SK-N-SH treated with all-trans-retinoic acid at 6 μM for 48 hours (cell line): ENCODE measurements at regions not wholly inside any gene's neighbourhood (a gene's known extent, or its start where the extent isn't known, plus 50 kb on each side); places are given as distances from the start of the nearest gene placed in this dataset.

Source experiments
- ATAC-seq: fragments of 200-7000 bp; cut with Tn5 transposase; 3 replicates; pipeline ENCODE4 v1.9.1; 2020; ENCODE audit warnings: mild to moderate bottlenecking, moderate library complexity
- ARNTL ChIP-seq: fragments of 450-650 bp; formaldehyde crosslinking; IDR thresholded peaks from 2 replicates; pipeline ENCODE4 v1.5.0; 2020; ENCODE audit warnings: low read depth, mild to moderate bottlenecking, moderate library complexity, borderline replicate concordance
- BACH2 ChIP-seq: fragments of 250-450 bp; sonication (Bioruptor Pico); IDR thresholded peaks from 2 replicates; pipeline ENCODE4 v1.9.0; 2021; ENCODE audit warnings: mild to moderate bottlenecking, borderline replicate concordance
- CSRNP3 ChIP-seq: fragments of 250-450 bp; sonication (Bioruptor Pico); IDR thresholded peaks from 2 replicates; pipeline ENCODE4 v1.5.1; 2021; ENCODE audit warnings: mild to moderate bottlenecking, moderate library complexity
- ESRRG ChIP-seq: fragments of 250-450 bp; sonication (Bioruptor Pico); IDR thresholded peaks from 2 replicates; pipeline ENCODE4 v1.6.1; 2021; ENCODE audit warnings: mild to moderate bottlenecking
- GLIS3 ChIP-seq: fragments of 250-450 bp; sonication (Bioruptor Pico); IDR thresholded peaks from 2 replicates; pipeline ENCODE4 v1.5.0; 2020; ENCODE audit warnings: mild to moderate bottlenecking, moderate library complexity
- ISL1 ChIP-seq: fragments of 250-450 bp; sonication (Bioruptor Pico); IDR thresholded peaks from 2 replicates; pipeline ENCODE4 v2.1.2; 2022; ENCODE audit warnings: mild to moderate bottlenecking, moderate library complexity
- OSR1 ChIP-seq: fragments of 250-450 bp; sonication (Bioruptor Pico); IDR thresholded peaks from 2 replicates; pipeline ENCODE4 v1.8.0; 2022; ENCODE audit warnings: moderate library complexity, mild to moderate bottlenecking, inconsistent platforms
- PATZ1 ChIP-seq: fragments of 250-450 bp; sonication (Bioruptor Pico); IDR thresholded peaks from 2 replicates; pipeline ENCODE4 v1.8.0; 2020; ENCODE audit warnings: mild to moderate bottlenecking, moderate library complexity, borderline replicate concordance
- POU6F1 ChIP-seq: fragments of 250-450 bp; sonication (Bioruptor Pico); IDR thresholded peaks from 2 replicates; pipeline ENCODE4 v1.8.0; 2021; ENCODE audit warnings: low read depth, mild to moderate bottlenecking, moderate library complexity, borderline replicate concordance
- PPARA ChIP-seq: fragments of 250-450 bp; sonication (Bioruptor Pico); IDR thresholded peaks from 2 replicates; pipeline ENCODE4 v1.5.0; 2020; ENCODE audit warnings: mild to moderate bottlenecking, borderline replicate concordance
- RARB ChIP-seq: fragments of 250-450 bp; sonication (Bioruptor Pico); IDR thresholded peaks from 2 replicates; pipeline ENCODE4 v1.8.0; 2021; ENCODE audit warnings: mild to moderate bottlenecking, moderate library complexity
- SNAI2 ChIP-seq: fragments of 250-450 bp; sonication (Bioruptor Pico); IDR thresholded peaks from 2 replicates; pipeline ENCODE4 v1.5.0; 2020; ENCODE audit warnings: mild to moderate bottlenecking, moderate library complexity
- TCF4 ChIP-seq: fragments of 250-450 bp; sonication (Bioruptor Pico); IDR thresholded peaks from 2 replicates; pipeline ENCODE4 v1.8.0; 2021; ENCODE audit warnings: mild to moderate bottlenecking, moderate library complexity, borderline replicate concordance
- TOX ChIP-seq: fragments of 250-450 bp; sonication (Bioruptor Pico); IDR thresholded peaks from 2 replicates; pipeline ENCODE4 v1.8.0; 2021; ENCODE audit warnings: mild to moderate bottlenecking, moderate library complexity, borderline replicate concordance
- ZC3H10 ChIP-seq: fragments of 250-450 bp; sonication (Bioruptor Pico); IDR thresholded peaks from 2 replicates; pipeline ENCODE4 v1.5.1; 2021; ENCODE audit warnings: mild to moderate bottlenecking, moderate library complexity
- ZFP30 ChIP-seq: fragments of 450-650 bp; formaldehyde crosslinking; IDR thresholded peaks from 2 replicates; pipeline ENCODE4 v1.5.0; 2022; ENCODE audit warnings: mild to moderate bottlenecking, moderate library complexity
- ZNF565 ChIP-seq: fragments of 450-650 bp; formaldehyde crosslinking; conservative IDR thresholded peaks from 2 replicates; pipeline ENCODE4 v1.5.0; 2020; ENCODE audit warnings: low read depth, mild to moderate bottlenecking, moderate library complexity
- ZNF70 ChIP-seq: fragments of 450-650 bp; formaldehyde crosslinking; IDR thresholded peaks from 2 replicates; pipeline ENCODE4 v1.5.0; 2020; ENCODE audit warnings: mild to moderate bottlenecking, moderate library complexity
- ZNF8 ChIP-seq: fragments of 450-650 bp; formaldehyde crosslinking; IDR thresholded peaks from 2 replicates; pipeline ENCODE4 v1.5.0; 2020; ENCODE audit warnings: mild to moderate bottlenecking, moderate library complexity
- TF ChIP-seq, protein P1 (sequence below): fragments of 250-450 bp; sonication (Bioruptor Pico); IDR thresholded peaks from 2 replicates; pipeline ENCODE4 v1.5.0; 2020; ENCODE audit warnings: mild to moderate bottlenecking, moderate library complexity
- TF ChIP-seq, protein P2 (sequence below): fragments of 250-450 bp; sonication (Bioruptor Pico); IDR thresholded peaks from 2 replicates; pipeline ENCODE4 v1.5.1; 2020; ENCODE audit warnings: low read depth, mild to moderate bottlenecking, moderate library complexity

- ATAC-seq: no peak
- TF ChIP-seq RARB (CRISPR knock-in tag) (no peak), TOX (CRISPR knock-in tag) (no peak), SNAI2 (no peak), ZNF70 (CRISPR knock-in tag) (no peak), ESRRG (CRISPR knock-in tag) (no peak), ZFP30 (no peak), POU6F1 (CRISPR knock-in tag) (no peak), PATZ1 (CRISPR knock-in tag) (no peak), ARNTL (no peak), ZC3H10 (CRISPR knock-in tag) (no peak), TCF4 (no peak), BACH2 (CRISPR knock-in tag) (no peak), ZNF8 (no peak), PPARA (CRISPR knock-in tag) (no peak), OSR1 (CRISPR knock-in tag) (no peak), GLIS3 (CRISPR knock-in tag) (no peak)
- TF ChIP-seq, protein P1, sequence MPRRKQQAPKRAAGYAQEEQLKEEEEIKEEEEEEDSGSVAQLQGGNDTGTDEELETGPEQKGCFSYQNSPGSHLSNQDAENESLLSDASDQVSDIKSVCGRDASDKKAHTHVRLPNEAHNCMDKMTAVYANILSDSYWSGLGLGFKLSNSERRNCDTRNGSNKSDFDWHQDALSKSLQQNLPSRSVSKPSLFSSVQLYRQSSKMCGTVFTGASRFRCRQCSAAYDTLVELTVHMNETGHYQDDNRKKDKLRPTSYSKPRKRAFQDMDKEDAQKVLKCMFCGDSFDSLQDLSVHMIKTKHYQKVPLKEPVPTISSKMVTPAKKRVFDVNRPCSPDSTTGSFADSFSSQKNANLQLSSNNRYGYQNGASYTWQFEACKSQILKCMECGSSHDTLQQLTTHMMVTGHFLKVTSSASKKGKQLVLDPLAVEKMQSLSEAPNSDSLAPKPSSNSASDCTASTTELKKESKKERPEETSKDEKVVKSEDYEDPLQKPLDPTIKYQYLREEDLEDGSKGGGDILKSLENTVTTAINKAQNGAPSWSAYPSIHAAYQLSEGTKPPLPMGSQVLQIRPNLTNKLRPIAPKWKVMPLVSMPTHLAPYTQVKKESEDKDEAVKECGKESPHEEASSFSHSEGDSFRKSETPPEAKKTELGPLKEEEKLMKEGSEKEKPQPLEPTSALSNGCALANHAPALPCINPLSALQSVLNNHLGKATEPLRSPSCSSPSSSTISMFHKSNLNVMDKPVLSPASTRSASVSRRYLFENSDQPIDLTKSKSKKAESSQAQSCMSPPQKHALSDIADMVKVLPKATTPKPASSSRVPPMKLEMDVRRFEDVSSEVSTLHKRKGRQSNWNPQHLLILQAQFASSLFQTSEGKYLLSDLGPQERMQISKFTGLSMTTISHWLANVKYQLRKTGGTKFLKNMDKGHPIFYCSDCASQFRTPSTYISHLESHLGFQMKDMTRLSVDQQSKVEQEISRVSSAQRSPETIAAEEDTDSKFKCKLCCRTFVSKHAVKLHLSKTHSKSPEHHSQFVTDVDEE: no peak
- TF ChIP-seq, protein P2, sequence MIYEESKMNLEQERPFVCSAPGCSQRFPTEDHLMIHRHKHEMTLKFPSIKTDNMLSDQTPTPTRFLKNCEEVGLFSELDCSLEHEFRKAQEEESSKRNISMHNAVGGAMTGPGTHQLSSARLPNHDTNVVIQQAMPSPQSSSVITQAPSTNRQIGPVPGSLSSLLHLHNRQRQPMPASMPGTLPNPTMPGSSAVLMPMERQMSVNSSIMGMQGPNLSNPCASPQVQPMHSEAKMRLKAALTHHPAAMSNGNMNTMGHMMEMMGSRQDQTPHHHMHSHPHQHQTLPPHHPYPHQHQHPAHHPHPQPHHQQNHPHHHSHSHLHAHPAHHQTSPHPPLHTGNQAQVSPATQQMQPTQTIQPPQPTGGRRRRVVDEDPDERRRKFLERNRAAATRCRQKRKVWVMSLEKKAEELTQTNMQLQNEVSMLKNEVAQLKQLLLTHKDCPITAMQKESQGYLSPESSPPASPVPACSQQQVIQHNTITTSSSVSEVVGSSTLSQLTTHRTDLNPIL (CRISPR knock-in tag): no peak
Observed at GRCh38 chr16:26987597-26988010, 79.1 kb upstream of the C16orf82 start.

DNA sequence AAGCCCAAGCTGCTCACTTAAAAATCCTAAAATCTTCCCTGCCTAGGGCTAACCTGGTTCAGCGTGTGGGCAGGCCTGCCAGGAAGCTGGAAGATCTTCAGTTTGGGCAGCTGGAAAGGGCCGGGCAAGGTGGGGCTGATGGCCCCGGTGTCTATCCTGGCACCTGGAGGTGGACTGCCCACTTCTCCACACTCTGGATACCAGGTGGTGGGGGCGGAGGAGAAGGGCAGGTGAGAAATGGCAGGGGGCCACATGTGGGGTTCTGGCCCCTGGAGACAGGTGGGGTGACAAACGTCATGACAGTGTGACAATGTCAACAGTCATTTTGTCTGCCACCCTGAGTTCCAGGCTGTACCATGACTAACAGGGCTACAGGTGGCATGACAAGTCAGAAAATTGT, 78.5 kb upstream of the C16orf82 start:
- no peak for ATAC-seq
- TF ChIP-seq ZNF565 (CRISPR knock-in tag) (no peak), RARB (CRISPR knock-in tag) (no peak), TCF4 (no peak), OSR1 (CRISPR knock-in tag) (no peak), TOX (CRISPR knock-in tag) (no peak), CSRNP3 (CRISPR knock-in tag) (no peak), BACH2 (CRISPR knock-in tag) (no peak), ARNTL (no peak), GLIS3 (CRISPR knock-in tag) (no peak), POU6F1 (CRISPR knock-in tag) (no peak), ZC3H10 (CRISPR knock-in tag) (no peak), PATZ1 (CRISPR knock-in tag) (no peak), ISL1 (CRISPR knock-in tag) (no peak), PPARA (CRISPR knock-in tag) (no peak), ZNF70 (CRISPR knock-in tag) (no peak), ZNF8 (no peak), ESRRG (CRISPR knock-in tag) (no peak)
- TF ChIP-seq, protein P1: no peak
- TF ChIP-seq, protein P2 (CRISPR knock-in tag): no peak
